H1 (cell line): ENCODE measurements at regions not wholly inside any gene's neighbourhood (a gene's known extent, or its start where the extent isn't known, plus 50 kb on each side); places are given as distances from the start of the nearest gene placed in this dataset.

Experiments
- ATF2 ChIP-seq: IDR thresholded peaks from 2 replicates; pipeline ENCODE4 v1.6.1; 2012; ENCODE audit warnings: low read length, inconsistent platforms
- BCL11A ChIP-seq, 2 experiments: IDR thresholded peaks; one replicate each; pipeline ENCODE4 v1.6.1; 2011; ENCODE audit warnings: low read depth in 2 of 2, low read length in 2 of 2, mild to moderate bottlenecking in 2 of 2
- CBX5 ChIP-seq: fragments of 300-800, 300-1000 bp; sonication (generic); IDR thresholded peaks from 2 replicates; pipeline ENCODE4 v1.7.1; 2016; ENCODE audit warnings: antibody characterized with exemption, low read length, low read depth
- POLR2AphosphoS5 ChIP-seq: IDR thresholded peaks from 2 replicates; pipeline ENCODE4 v1.6.1; 2011; ENCODE audit warnings: low read depth, low read length
- SIX5 ChIP-seq: IDR thresholded peaks from 2 replicates; pipeline ENCODE4 v1.6.1; 2011; ENCODE audit warnings: mild to moderate bottlenecking, low read depth, low read length
- TF ChIP-seq, protein P1 (sequence below): fragments of 300-600 bp; sonication (generic); IDR thresholded peaks from 2 replicates; pipeline ENCODE4 v1.7.1; 2012; ENCODE audit warnings: low read length, moderate library complexity, mild to moderate bottlenecking, inconsistent platforms; ENCODE audit not compliant: insufficient replicate concordance

GRCh38 chr14:81715731-81716130 lies 182.1 kb upstream of the SEL1L start (continued):
- TF ChIP-seq, protein P1, sequence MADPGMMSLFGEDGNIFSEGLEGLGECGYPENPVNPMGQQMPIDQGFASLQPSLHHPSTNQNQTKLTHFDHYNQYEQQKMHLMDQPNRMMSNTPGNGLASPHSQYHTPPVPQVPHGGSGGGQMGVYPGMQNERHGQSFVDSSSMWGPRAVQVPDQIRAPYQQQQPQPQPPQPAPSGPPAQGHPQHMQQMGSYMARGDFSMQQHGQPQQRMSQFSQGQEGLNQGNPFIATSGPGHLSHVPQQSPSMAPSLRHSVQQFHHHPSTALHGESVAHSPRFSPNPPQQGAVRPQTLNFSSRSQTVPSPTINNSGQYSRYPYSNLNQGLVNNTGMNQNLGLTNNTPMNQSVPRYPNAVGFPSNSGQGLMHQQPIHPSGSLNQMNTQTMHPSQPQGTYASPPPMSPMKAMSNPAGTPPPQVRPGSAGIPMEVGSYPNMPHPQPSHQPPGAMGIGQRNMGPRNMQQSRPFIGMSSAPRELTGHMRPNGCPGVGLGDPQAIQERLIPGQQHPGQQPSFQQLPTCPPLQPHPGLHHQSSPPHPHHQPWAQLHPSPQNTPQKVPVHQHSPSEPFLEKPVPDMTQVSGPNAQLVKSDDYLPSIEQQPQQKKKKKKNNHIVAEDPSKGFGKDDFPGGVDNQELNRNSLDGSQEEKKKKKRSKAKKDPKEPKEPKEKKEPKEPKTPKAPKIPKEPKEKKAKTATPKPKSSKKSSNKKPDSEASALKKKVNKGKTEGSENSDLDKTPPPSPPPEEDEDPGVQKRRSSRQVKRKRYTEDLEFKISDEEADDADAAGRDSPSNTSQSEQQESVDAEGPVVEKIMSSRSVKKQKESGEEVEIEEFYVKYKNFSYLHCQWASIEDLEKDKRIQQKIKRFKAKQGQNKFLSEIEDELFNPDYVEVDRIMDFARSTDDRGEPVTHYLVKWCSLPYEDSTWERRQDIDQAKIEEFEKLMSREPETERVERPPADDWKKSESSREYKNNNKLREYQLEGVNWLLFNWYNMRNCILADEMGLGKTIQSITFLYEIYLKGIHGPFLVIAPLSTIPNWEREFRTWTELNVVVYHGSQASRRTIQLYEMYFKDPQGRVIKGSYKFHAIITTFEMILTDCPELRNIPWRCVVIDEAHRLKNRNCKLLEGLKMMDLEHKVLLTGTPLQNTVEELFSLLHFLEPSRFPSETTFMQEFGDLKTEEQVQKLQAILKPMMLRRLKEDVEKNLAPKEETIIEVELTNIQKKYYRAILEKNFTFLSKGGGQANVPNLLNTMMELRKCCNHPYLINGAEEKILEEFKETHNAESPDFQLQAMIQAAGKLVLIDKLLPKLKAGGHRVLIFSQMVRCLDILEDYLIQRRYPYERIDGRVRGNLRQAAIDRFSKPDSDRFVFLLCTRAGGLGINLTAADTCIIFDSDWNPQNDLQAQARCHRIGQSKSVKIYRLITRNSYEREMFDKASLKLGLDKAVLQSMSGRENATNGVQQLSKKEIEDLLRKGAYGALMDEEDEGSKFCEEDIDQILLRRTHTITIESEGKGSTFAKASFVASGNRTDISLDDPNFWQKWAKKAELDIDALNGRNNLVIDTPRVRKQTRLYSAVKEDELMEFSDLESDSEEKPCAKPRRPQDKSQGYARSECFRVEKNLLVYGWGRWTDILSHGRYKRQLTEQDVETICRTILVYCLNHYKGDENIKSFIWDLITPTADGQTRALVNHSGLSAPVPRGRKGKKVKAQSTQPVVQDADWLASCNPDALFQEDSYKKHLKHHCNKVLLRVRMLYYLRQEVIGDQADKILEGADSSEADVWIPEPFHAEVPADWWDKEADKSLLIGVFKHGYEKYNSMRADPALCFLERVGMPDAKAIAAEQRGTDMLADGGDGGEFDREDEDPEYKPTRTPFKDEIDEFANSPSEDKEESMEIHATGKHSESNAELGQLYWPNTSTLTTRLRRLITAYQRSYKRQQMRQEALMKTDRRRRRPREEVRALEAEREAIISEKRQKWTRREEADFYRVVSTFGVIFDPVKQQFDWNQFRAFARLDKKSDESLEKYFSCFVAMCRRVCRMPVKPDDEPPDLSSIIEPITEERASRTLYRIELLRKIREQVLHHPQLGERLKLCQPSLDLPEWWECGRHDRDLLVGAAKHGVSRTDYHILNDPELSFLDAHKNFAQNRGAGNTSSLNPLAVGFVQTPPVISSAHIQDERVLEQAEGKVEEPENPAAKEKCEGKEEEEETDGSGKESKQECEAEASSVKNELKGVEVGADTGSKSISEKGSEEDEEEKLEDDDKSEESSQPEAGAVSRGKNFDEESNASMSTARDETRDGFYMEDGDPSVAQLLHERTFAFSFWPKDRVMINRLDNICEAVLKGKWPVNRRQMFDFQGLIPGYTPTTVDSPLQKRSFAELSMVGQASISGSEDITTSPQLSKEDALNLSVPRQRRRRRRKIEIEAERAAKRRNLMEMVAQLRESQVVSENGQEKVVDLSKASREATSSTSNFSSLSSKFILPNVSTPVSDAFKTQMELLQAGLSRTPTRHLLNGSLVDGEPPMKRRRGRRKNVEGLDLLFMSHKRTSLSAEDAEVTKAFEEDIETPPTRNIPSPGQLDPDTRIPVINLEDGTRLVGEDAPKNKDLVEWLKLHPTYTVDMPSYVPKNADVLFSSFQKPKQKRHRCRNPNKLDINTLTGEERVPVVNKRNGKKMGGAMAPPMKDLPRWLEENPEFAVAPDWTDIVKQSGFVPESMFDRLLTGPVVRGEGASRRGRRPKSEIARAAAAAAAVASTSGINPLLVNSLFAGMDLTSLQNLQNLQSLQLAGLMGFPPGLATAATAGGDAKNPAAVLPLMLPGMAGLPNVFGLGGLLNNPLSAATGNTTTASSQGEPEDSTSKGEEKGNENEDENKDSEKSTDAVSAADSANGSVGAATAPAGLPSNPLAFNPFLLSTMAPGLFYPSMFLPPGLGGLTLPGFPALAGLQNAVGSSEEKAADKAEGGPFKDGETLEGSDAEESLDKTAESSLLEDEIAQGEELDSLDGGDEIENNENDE, result no peak
- no peak for TF ChIP-seq POLR2AphosphoS5
- TF ChIP-seq BCL11A (IDR thresholded peaks at IDR 0.05; ENCODE audit: low read depth in 2 of 2, low read length in 2 of 2), result no peak
- no peak for TF ChIP-seq SIX5
- no peak for TF ChIP-seq CBX5
- TF ChIP-seq ATF2, result no peak
